Common myeloid progenitor, CD34-positive (primary cell): ENCODE measurements at regions not wholly inside any gene's neighbourhood (a gene's known extent, or its start where the extent isn't known, plus 50 kb on each side); places are given as distances from the start of the nearest gene placed in this dataset.

Experiments used
- CTCF ChIA-PET: fragments of 350-600 bp; sonication (Branson Sonifier 250); formaldehyde crosslinking; loops from one replicate; lab custom pipeline; 2021; ENCODE audit warnings: antibody characterized with exemption; lab: Charles Lee
- POLR2A ChIA-PET: fragments of 350-600 bp; sonication (Branson Sonifier 250); formaldehyde crosslinking; loops from one replicate; lab custom pipeline; 2021; ENCODE audit warnings: antibody characterized with exemption; lab: Charles Lee
- DNase-seq, 3 donors: peaks; one replicate each; pipeline versions ENCODE4 v3.0.0 to v3.0.0-alpha.2; 2013
- H3K27ac ChIP-seq, 2 experiments: 1 replicate in 1 of 2; 2 replicates in 1 of 2; pipeline ENCODE4 v1.7.0; 2013; ENCODE audit warnings: inconsistent platforms in 2 of 2, low read length in 2 of 2, mild to moderate bottlenecking in 2 of 2, low read depth in 1 of 2, moderate library complexity in 1 of 2; ENCODE audit not compliant: severe bottlenecking in 2 of 2, insufficient read depth in 1 of 2, poor library complexity in 1 of 2
- H3K27me3 ChIP-seq, 5 experiments: replicated peaks in 2 of 5; 1 replicate in 3 of 5; 2 replicates in 2 of 5; pipeline versions ENCODE4 v1.6.1 to v1.7.0; 2013; ENCODE audit warnings: low read length in 4 of 5, mild to moderate bottlenecking in 2 of 5, moderate library complexity in 2 of 5, inconsistent platforms in 1 of 5; ENCODE audit not compliant: insufficient read depth in 5 of 5, control insufficient read depth in 4 of 5
- H3K36me3 ChIP-seq, 4 experiments: 1 replicate in 2 of 4; 2 replicates in 2 of 4; pipeline versions ENCODE4 v1.6.1 to v1.7.0; 2013; ENCODE audit warnings: low read length in 3 of 4, control low read depth in 1 of 4, mild to moderate bottlenecking in 1 of 4; ENCODE audit not compliant: control insufficient read depth in 4 of 4, insufficient read depth in 4 of 4
- H3K4me1 ChIP-seq, 4 experiments: 1 replicate in 3 of 4; 2 replicates in 1 of 4; pipeline versions ENCODE4 v1.6.1 to v1.7.1; 2013; ENCODE audit warnings: low read length in 3 of 4, mild to moderate bottlenecking in 3 of 4, control low read depth in 1 of 4, inconsistent platforms in 1 of 4, moderate library complexity in 1 of 4; ENCODE audit not compliant: control insufficient read depth in 4 of 4, insufficient read depth in 4 of 4; ENCODE audit errors: control extremely low read depth in 1 of 4
- H3K4me3 ChIP-seq, 7 experiments: 1 replicate in 4 of 7; 2 replicates in 3 of 7; pipeline versions ENCODE4 v1.5.1 to v1.7.0; 2013; ENCODE audit warnings: mild to moderate bottlenecking in 7 of 7, low read length in 6 of 7, moderate library complexity in 6 of 7, inconsistent platforms in 2 of 7, low read depth in 2 of 7, control low read depth in 1 of 7; ENCODE audit not compliant: insufficient read depth in 4 of 7, control insufficient read depth in 1 of 7; ENCODE audit errors: extremely low read depth in 1 of 7
- H3K9me3 ChIP-seq, 5 experiments: 1 replicate in 4 of 5; 2 replicates in 1 of 5; pipeline versions ENCODE4 v1.6.1 to v1.7.1; 2013; ENCODE audit warnings: low read length in 4 of 5, mild to moderate bottlenecking in 2 of 5, inconsistent platforms in 1 of 5, low read depth in 1 of 5, moderate library complexity in 1 of 5; ENCODE audit not compliant: control insufficient read depth in 4 of 5, insufficient read depth in 2 of 5; ENCODE audit errors: control extremely low read depth in 1 of 5
- WGBS: methylation state at CpG from one replicate; pipeline ENCODE4 v1.1.5; 2013; ENCODE audit not compliant: insufficient coverage; 5-methylcytosine and 5-hydroxymethylcytosine counted together

DNA sequence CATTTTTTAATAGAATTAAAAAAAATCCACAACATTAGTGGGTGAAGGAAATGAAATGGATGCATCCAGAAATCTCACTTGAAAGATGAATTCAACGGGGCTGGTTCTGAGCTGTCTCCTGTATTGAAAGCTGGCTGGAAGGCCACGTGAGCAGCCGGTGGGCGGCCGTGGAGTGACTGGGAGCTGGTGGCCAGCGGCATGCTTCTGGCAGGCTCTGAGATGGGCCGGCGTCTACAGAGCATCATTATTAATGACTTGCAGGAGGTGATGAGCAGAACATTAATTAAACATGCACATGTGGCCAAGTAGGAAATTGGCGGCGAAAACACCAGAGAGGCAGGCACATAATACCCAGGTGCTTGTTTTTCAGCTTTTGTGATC is 115.6 kb upstream of the LMO4 start:
- Histone ChIP-seq H3K9me3 (peaks cover 0 to 10% (median 2%) of the 10 kb centered on the region in 5 experiments), H3K4me1 (peaks cover 0 to 23% (median 1%) of the 10 kb centered on the region in 4 experiments), H3K4me3 (no peak overlapping the region), H3K36me3 (no peaks in the 10 kb centered on the region), H3K27me3 (peaks cover 0 to 5% (median 0%) of the 10 kb centered on the region in 5 experiments), H3K27ac (no peak overlapping the region)
- ChIA-PET POLR2A (no interaction called here), CTCF (no interaction called here)
- WGBS = 98% methylated on average over 10 of the region's 10 CpGs
- no peak for DNase-seq

DNA sequence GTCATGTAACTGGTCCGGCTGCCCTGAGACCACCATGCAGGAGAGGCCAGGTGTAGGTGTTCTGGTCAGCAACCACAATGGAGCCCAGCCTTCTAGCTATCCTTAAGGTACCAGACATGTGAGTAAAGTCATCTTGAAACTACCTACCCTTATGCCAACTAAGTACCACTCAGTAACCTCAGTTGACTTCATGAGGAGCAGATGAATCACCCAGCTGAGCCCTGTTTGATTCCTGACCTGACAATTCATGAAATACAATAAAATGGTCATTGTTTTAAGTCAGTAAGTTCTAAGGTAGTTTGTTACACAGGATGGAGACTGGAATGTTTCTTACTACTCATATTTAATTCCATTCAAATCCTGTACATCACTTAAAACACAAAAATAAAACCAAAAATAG is 113.1 kb upstream of the LMO4 start:
- H3K9me3 ChIP-seq = peaks cover 0 to 7% (median 2%) of the 10 kb centered on the region in 5 experiments
- ChIA-PET POLR2A (interaction anchor here (0.7 kb wide), 1 partner anchor 843 kb away, joined by 3 read pairs; no protein-coding TSS in a partner anchor), CTCF (no interaction called here)
- no peaks in the 10 kb centered on the region for H3K27me3 ChIP-seq
- no peaks in the 10 kb centered on the region for H3K36me3 ChIP-seq
- DNase-seq = no peak
- WGBS = 100% methylated on average over 1 of the region's 1 CpG
- no peak overlapping the region for H3K27ac ChIP-seq
- H3K4me1 ChIP-seq = peaks cover 0 to 19% (median 1%) of the 10 kb centered on the region in 4 experiments
- H3K4me3 ChIP-seq = no peak overlapping the region

DNA sequence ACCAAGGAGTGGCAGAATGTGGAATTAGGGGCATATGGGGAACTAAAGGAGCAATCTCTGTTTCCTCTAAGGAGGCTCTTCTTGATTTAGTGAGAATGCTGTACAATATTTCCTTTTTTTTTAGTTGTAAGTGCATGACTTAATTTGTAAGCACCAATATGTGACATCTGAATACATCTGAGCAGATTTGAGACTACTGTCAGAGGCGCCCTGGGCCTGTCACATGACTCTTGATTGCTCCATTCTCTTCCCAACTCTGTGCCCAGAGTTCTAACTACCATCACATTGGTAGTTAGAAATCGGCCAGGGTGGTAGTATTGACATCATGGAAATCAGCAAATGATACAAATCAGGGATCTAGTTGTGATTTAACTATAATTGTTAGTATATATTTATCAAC is 110.1 kb upstream of the LMO4 start:
- Histone ChIP-seq H3K27ac (no peak overlapping the region), H3K4me3 (no peak overlapping the region), H3K36me3 (no peaks in the 10 kb centered on the region), H3K27me3 (no peaks in the 10 kb centered on the region), H3K4me1 (peaks cover 0 to 10% (median 0%) of the 10 kb centered on the region in 4 experiments), H3K9me3 (peaks cover 0 to 7% (median 3%) of the 10 kb centered on the region in 5 experiments)
- ChIA-PET CTCF (no interaction called here), POLR2A (no interaction called here)
- no CpG with 5 or more reads among the region's 2 CpGs for WGBS
- no peak for DNase-seq

DNA sequence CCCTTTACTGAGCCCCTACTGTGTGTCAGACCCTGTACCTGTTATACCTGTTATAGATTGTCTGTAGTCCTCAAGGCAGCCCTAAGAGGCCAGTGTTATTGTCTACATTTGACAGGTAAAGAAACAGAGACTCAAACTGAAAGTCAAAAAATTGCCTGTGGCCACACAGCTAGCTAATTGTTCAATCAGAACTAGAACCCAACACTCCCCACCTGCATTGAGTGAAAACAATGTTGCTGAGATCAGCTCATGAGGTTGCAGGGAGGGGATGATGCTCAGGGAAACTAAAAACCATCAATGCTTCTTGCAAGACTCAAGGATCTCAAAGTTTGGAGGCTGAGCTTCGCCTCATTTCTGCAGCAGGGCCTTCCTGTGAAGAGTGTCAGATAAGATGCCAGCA is 109.5 kb upstream of the LMO4 start:
- ChIA-PET CTCF (no interaction called here), POLR2A (no interaction called here)
- Histone ChIP-seq H3K9me3 (peaks cover 0 to 7% (median 3%) of the 10 kb centered on the region in 5 experiments), H3K36me3 (no peaks in the 10 kb centered on the region), H3K4me3 (no peak overlapping the region), H3K27ac (no peak overlapping the region), H3K4me1 (peaks cover 0 to 10% (median 0%) of the 10 kb centered on the region in 4 experiments), H3K27me3 (no peaks in the 10 kb centered on the region)
- 86% methylated on average over 1 of the region's 1 CpG for WGBS
- no peak for DNase-seq

DNA sequence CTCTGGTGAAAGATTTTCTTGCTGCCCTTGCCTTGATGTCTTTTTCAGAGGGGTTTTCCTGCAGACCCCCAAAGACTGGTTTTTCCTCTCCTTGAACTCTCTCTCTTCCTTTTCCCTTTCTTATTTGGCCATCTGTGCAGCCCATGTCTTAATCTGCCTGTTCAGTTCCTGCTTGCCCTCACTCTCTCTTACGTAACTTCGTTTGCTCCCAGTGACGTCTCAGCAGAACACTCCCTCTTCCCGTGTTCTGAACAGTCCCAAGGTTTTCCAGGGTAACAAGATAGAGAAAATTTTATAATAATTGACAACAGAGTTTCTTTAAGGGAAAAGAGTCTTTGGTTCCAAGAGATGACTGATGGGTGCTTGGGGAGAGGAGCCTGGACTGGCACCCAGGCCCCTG is 109.1 kb upstream of the LMO4 start:
- DNase-seq = no peak
- Histone ChIP-seq H3K27ac (no peak overlapping the region), H3K4me3 (no peak overlapping the region), H3K4me1 (peaks cover 0 to 10% (median 0%) of the 10 kb centered on the region in 4 experiments), H3K27me3 (no peaks in the 10 kb centered on the region), H3K36me3 (no peaks in the 10 kb centered on the region), H3K9me3 (peaks cover 0 to 7% (median 3%) of the 10 kb centered on the region in 5 experiments)
- ChIA-PET CTCF (no interaction called here), POLR2A (no interaction called here)
- WGBS = 96% methylated on average over 3 of the region's 4 CpGs

DNA sequence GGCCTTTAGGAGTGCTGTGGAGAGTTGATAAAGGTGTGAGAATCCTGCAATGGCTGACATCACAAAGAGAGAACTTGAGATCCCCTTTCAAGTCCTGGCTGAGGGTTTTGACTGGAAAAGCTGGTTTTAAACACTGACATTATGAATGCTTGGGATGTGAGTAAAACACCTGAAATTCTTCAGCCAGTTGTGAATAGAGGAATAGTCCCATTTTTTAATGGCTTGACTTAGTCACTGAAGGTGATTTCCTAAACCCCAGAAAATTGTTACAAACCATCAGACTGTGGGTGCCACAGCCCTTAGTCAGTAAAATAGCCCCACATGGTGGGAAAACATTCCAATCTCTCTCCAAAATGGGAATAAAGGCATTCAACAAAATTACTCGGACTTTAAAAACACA is 107.7 kb upstream of the LMO4 start:
- no peak overlapping the region for H3K4me3 ChIP-seq
- peaks cover 0 to 4% (median 0%) of the 10 kb centered on the region in 5 experiments for H3K9me3 ChIP-seq
- no peaks in the 10 kb centered on the region for H3K27me3 ChIP-seq
- ChIA-PET POLR2A (no interaction called here), CTCF (no interaction called here)
- H3K4me1 ChIP-seq = peaks cover 0 to 12% (median 5%) of the 10 kb centered on the region in 4 experiments
- H3K36me3 ChIP-seq = no peaks in the 10 kb centered on the region
- DNase-seq = no peak
- H3K27ac ChIP-seq = no peak overlapping the region
- WGBS = no CpG with 5 or more reads among the region's 1 CpG

DNA sequence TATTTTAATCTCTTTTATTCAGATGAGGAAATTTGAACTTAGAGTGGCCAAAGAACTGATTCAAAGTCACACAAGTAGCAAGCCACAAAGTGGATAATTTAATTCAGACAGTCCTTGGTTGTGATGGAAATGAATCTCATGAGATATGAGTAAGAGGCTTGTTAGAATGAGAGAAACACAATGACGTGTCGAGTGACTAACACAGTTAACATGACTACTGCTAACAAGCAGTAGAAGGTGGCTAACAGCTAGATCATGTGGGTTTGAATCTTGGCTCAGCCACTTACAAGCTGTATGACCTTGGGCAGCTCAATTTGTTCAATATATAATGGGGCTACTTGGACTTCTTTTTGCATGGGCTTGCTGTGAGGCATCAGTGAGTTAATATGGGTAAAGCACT is 104.5 kb upstream of the LMO4 start:
- H3K9me3 ChIP-seq = peaks cover 0 to 3% (median 0%) of the 10 kb centered on the region in 5 experiments
- no peaks in the 10 kb centered on the region for H3K36me3 ChIP-seq
- no peak for DNase-seq
- peaks cover 0 to 9% (median 4%) of the 10 kb centered on the region in 5 experiments for H3K27me3 ChIP-seq
- H3K27ac ChIP-seq = no peak overlapping the region
- WGBS = 100% methylated on average over 2 of the region's 2 CpGs
- H3K4me3 ChIP-seq = no peak overlapping the region
- POLR2A ChIA-PET = no interaction called here
- peaks cover 0 to 12% (median 11%) of the 10 kb centered on the region in 4 experiments for H3K4me1 ChIP-seq
- CTCF ChIA-PET = interaction anchor here (1.0 kb wide), 1 partner anchor 10 kb away, joined by 4 read pairs; no protein-coding TSS in a partner anchor
